ENCODE measurements at regions not wholly inside any gene's neighbourhood (a gene's known extent, or its start where the extent isn't known, plus 50 kb on each side); places are given as distances from the start of the nearest gene placed in this dataset.

DNA sequence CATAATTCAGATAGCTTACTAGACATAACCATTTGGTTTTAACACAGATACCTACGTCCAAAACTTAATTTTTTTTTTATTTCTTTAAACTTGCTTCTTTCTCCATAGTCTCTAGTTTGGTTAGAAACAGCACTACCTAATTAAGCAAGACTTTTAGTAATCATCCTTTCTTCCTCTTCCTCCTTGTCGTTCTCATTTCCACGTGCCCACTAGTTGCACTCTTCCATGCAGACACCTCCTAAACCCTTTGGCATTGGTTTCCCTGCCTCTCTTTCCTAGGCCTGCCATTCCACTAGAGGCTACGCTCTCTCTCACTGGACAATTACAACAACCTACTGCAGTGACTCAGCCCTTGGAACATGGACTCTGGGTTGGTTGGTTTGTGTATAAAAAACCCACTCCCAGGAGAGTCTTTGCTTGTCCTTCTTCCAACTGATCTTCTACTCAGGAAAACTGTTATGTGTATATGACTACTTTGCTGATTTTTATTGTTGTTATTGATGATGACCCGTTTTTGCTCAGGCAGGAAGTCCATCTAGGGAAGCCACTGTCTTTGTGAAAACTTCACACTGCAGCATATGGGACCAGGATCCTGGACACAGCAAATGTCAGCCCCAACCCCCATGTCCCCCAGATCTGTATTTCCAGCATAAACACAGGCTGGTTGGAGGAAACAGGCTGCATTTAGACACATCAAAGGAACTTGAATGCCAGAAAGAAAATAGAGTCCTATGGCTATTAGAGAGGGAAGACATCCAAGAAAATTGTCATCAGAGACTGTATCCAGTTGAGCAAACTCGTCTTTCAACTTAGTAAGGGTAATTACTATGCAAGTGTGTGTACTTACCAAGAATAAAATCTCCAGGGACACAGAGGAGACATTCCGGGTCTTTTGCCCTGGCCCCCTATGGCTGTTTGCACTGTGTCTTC is 503.2 kb downstream of the GADD45G start (continued):
- TF ChIP-seq FOSL1 (IDR thresholded peaks at IDR 0.05; ENCODE audit: insufficient read depth, low read depth, low read length): no peak
- TF ChIP-seq EP300 (IDR thresholded peaks at IDR 0.05; ENCODE audit: borderline replicate concordance in 1 of 2, low read depth in 2 of 2, low read length in 2 of 2): no peak
- no peak for TF ChIP-seq GTF2F1 (IDR thresholded peaks at IDR 0.05; ENCODE audit: borderline replicate concordance, low read depth, low read length)
- no peak for TF ChIP-seq POLR2AphosphoS5 (IDR thresholded peaks at IDR 0.05; ENCODE audit: low read depth, low read length)

Data from H1 (cell line).